ENCODE measurements at regions not wholly inside any gene's neighbourhood (a gene's known extent, or its start where the extent isn't known, plus 50 kb on each side); places are given as distances from the start of the nearest gene placed in this dataset.

DNA sequence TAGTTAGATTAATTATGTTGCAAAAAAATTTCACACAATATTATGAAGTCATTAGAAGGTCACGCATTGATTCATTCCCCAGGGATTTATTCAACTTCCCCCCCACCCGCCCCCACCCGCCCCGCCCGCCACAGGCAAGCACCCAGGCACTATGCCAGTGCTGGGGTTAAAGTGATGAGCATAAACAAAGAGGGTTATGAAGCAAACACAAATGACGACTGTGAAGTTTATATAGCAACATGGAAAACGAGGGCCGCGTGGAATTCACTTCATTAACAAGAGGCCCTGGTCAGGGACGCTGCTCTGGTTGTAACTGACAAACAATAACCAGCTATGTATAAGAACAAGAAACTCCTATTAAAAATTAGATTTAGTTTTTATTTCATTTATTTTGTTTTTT lies 656.5 kb upstream of the COBL start:
- Histone ChIP-seq H3K9me3 (ENCODE audit: insufficient read depth, low read depth, low read length) (no peaks in the 10 kb centered on the region), H3K9ac (ENCODE audit: low read length) (no peak overlapping the region), H3K4me3 (ENCODE audit: insufficient read depth, low read depth, low read length) (no peak overlapping the region), H3K27ac (ENCODE audit: low read depth, low read length) (no peak overlapping the region), H3K4me1 (ENCODE audit: insufficient read depth, low read length) (no peaks in the 10 kb centered on the region), H3K36me3 (ENCODE audit: insufficient read depth, low read length) (no peaks in the 10 kb centered on the region), H2AFZ (ENCODE audit: low read depth, low read length) (no peak overlapping the region), H3K27me3 (ENCODE audit: insufficient read depth, low read length) (no peaks in the 10 kb centered on the region), H4K20me1 (ENCODE audit: insufficient read depth, low read length) (no peaks in the 10 kb centered on the region), H3K4me2 (ENCODE audit: low read length) (no peak overlapping the region), H3K79me2 (ENCODE audit: insufficient read depth, low read length) (no peaks in the 10 kb centered on the region)
- Mint-ChIP-seq H3K27ac (ENCODE audit: unreplicated experiment) (no peak overlapping the region), H3K4me1 (ENCODE audit: low read depth, unreplicated experiment) (no peaks in the 10 kb centered on the region), H3K36me3 (ENCODE audit: low read depth, unreplicated experiment) (no peaks in the 10 kb centered on the region), H3K9me3 (ENCODE audit: unreplicated experiment) (peaks cover 2% of the 10 kb centered on the region), H3K27me3 (ENCODE audit: low read depth, unreplicated experiment) (peaks cover 4% of the 10 kb centered on the region), H3K4me3 (ENCODE audit: unreplicated experiment) (no peak overlapping the region)
- TF ChIP-seq EZH2 (IDR thresholded peaks at IDR 0.05; ENCODE audit: insufficient read depth, low read length), result no peak
- TF ChIP-seq CTCF (IDR thresholded peaks at IDR 0.05; ENCODE audit: insufficient read depth, low read depth, low read length), result no peak
- DNase-seq (ENCODE audit: low read depth), result no peak
- no peak for FAIRE-seq

DNA sequence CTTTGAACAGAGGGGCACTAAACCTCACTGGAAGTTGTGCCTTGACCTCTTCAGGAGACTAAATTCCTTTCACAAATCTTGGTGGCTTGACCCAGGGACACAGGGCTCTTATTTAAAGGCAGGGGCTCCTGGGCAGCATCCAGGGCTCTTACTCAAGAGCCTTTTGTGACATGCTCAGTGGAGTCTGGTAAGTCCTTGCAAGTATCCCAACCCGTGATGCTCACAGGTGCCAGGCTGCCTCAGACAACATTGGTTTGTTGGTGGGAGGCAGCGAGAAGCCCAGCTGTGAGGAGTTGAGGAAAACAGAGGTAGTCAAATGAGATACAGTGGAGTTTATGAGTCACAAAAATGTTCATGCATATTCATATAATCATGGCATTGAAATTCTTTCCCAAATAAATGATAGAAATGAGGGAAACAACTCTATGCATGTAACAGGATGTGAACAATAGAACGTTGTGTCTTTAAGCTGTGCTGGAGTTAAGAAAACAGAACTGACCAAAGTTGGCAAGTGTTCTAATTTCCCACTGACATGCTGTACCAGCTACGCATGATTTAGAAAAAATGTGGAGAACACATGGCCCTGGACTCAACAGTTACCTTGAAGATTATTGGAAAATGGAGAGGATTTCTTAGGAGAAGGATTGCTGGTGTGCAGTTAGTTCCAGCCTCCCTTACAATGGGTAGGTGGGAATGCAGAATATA lies 654.5 kb upstream of the COBL start:
- FAIRE-seq (no peak), DNase-seq (ENCODE audit: low read depth) (peak; percentile 16)
- Mint-ChIP-seq H3K9me3 (ENCODE audit: unreplicated experiment) (peaks cover 2% of the 10 kb centered on the region), H3K4me1 (ENCODE audit: low read depth, unreplicated experiment) (no peaks in the 10 kb centered on the region), H3K36me3 (ENCODE audit: low read depth, unreplicated experiment) (no peaks in the 10 kb centered on the region), H3K4me3 (ENCODE audit: unreplicated experiment) (no peak overlapping the region), H3K27me3 (ENCODE audit: low read depth, unreplicated experiment) (peaks cover 4% of the 10 kb centered on the region), H3K27ac (ENCODE audit: unreplicated experiment) (no peak overlapping the region)
- Histone ChIP-seq H3K9me3 (ENCODE audit: insufficient read depth, low read depth, low read length) (no peaks in the 10 kb centered on the region), H3K4me1 (ENCODE audit: insufficient read depth, low read length) (no peaks in the 10 kb centered on the region), H2AFZ (ENCODE audit: low read depth, low read length) (no peak overlapping the region), H4K20me1 (ENCODE audit: insufficient read depth, low read length) (no peaks in the 10 kb centered on the region), H3K27me3 (ENCODE audit: insufficient read depth, low read length) (no peaks in the 10 kb centered on the region), H3K4me2 (ENCODE audit: low read length) (no peak overlapping the region), H3K79me2 (ENCODE audit: insufficient read depth, low read length) (no peaks in the 10 kb centered on the region), H3K27ac (ENCODE audit: low read depth, low read length) (no peak overlapping the region), H3K4me3 (ENCODE audit: insufficient read depth, low read depth, low read length) (no peak overlapping the region), H3K36me3 (ENCODE audit: insufficient read depth, low read length) (no peaks in the 10 kb centered on the region), H3K9ac (ENCODE audit: low read length) (no peak overlapping the region)
- no peak for TF ChIP-seq CTCF (IDR thresholded peaks at IDR 0.05; ENCODE audit: insufficient read depth, low read depth, low read length)
- no peak for TF ChIP-seq EZH2 (IDR thresholded peaks at IDR 0.05; ENCODE audit: insufficient read depth, low read length)

DNA sequence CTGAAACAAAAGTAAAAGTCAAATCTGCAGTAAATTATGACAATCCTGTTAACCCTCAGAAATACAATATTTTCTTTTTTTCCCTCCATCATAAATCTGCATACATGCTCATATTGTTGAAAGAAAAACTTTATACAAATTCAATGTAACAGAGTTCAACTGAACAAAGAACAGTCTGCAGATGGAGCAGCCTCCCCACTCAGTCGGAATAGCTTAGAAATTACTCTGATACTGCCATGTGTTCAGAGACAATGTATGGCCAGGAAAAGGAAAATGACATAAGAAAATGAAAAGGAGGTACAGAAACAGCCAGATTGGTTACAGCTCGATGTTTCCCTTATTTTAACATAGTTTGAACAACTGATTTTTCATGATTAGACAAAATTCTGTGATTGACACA lies 651.9 kb upstream of the COBL start:
- Mint-ChIP-seq H3K27ac (ENCODE audit: unreplicated experiment) (no peak overlapping the region), H3K4me3 (ENCODE audit: unreplicated experiment) (no peak overlapping the region), H3K27me3 (ENCODE audit: low read depth, unreplicated experiment) (peaks cover 4% of the 10 kb centered on the region), H3K36me3 (ENCODE audit: low read depth, unreplicated experiment) (no peaks in the 10 kb centered on the region), H3K9me3 (ENCODE audit: unreplicated experiment) (peaks cover 2% of the 10 kb centered on the region), H3K4me1 (ENCODE audit: low read depth, unreplicated experiment) (no peaks in the 10 kb centered on the region)
- Histone ChIP-seq H3K9me3 (ENCODE audit: insufficient read depth, low read depth, low read length) (no peaks in the 10 kb centered on the region), H4K20me1 (ENCODE audit: insufficient read depth, low read length) (no peaks in the 10 kb centered on the region), H3K27me3 (ENCODE audit: insufficient read depth, low read length) (no peaks in the 10 kb centered on the region), H3K4me2 (ENCODE audit: low read length) (no peak overlapping the region), H3K79me2 (ENCODE audit: insufficient read depth, low read length) (no peaks in the 10 kb centered on the region), H3K36me3 (ENCODE audit: insufficient read depth, low read length) (no peaks in the 10 kb centered on the region), H3K4me1 (ENCODE audit: insufficient read depth, low read length) (no peaks in the 10 kb centered on the region), H3K9ac (ENCODE audit: low read length) (no peak overlapping the region), H3K4me3 (ENCODE audit: insufficient read depth, low read depth, low read length) (no peak overlapping the region), H2AFZ (ENCODE audit: low read depth, low read length) (no peak overlapping the region), H3K27ac (ENCODE audit: low read depth, low read length) (no peak overlapping the region)
- no peak for TF ChIP-seq EZH2 (IDR thresholded peaks at IDR 0.05; ENCODE audit: insufficient read depth, low read length)
- no peak for TF ChIP-seq CTCF (IDR thresholded peaks at IDR 0.05; ENCODE audit: insufficient read depth, low read depth, low read length)
- FAIRE-seq (no peak), DNase-seq (ENCODE audit: low read depth) (no peak)

Data from astrocyte (in vitro differentiated cells and primary cell).